Activated T-cell treated with anti-CD3 and anti-CD28 coated beads for 4 hours (primary cell): ENCODE measurements at regions not wholly inside any gene's neighbourhood (a gene's known extent, or its start where the extent isn't known, plus 50 kb on each side); places are given as distances from the start of the nearest gene placed in this dataset.
"Not testable (repeated sequence)": the region's sequence is repeated elsewhere in the genome, so short reads cannot be mapped to it uniquely, and the experiment has no call there.

Experiments used
- DNase-seq: peaks from one replicate; pipeline ENCODE4 v3.0.0-alpha.2; 2020

- DNase-seq = no peak
Observed at GRCh38 chr13:53411463-53411862, 382.9 kb downstream of the OLFM4 start.

GRCh38 chr13:53415135-53415534 lies 386.5 kb downstream of the OLFM4 start:
- DNase-seq = no peak

GRCh38 chr13:53417601-53418000 lies 389.0 kb downstream of the OLFM4 start:
- no peak for DNase-seq

GRCh38 chr13:53422415-53422814 lies 393.8 kb downstream of the OLFM4 start:
- no peak for DNase-seq

GRCh38 chr13:53436396-53436795 lies 407.8 kb downstream of the OLFM4 start:
- DNase-seq = no peak

- DNase-seq = no peak
Observed at GRCh38 chr13:53439439-53440225, 411.0 kb downstream of the OLFM4 start.

GRCh38 chr13:53442979-53443378 lies 414.4 kb downstream of the OLFM4 start:
- no peak for DNase-seq

GRCh38 chr13:53445686-53446085 lies 417.1 kb downstream of the OLFM4 start:
- no peak for DNase-seq

GRCh38 chr13:53447456-53447855 lies 418.8 kb downstream of the OLFM4 start:
- no peak for DNase-seq

- DNase-seq = no peak
Observed at GRCh38 chr13:53447863-53448262, 419.2 kb downstream of the OLFM4 start.

GRCh38 chr13:53452263-53452808 lies 423.7 kb downstream of the OLFM4 start:
- not testable (repeated sequence) for DNase-seq

- no peak for DNase-seq
Observed at GRCh38 chr13:53460796-53461195, 432.2 kb downstream of the OLFM4 start.

GRCh38 chr13:53463106-53463505 lies 434.5 kb downstream of the OLFM4 start:
- no peak for DNase-seq

GRCh38 chr13:53466576-53466975 lies 438.0 kb downstream of the OLFM4 start:
- DNase-seq = no peak

GRCh38 chr13:53473397-53473796 lies 444.8 kb downstream of the OLFM4 start:
- DNase-seq = no peak

GRCh38 chr13:53474878-53475277 lies 446.3 kb downstream of the OLFM4 start:
- DNase-seq = no peak

- DNase-seq = no peak
Observed at GRCh38 chr13:53490752-53491151, 462.1 kb downstream of the OLFM4 start.

- DNase-seq = no peak
Observed at GRCh38 chr13:53494406-53494805, 465.8 kb downstream of the OLFM4 start.

GRCh38 chr13:53499576-53500133 lies 471.0 kb downstream of the OLFM4 start:
- DNase-seq = no peak

GRCh38 chr13:53501387-53501786 lies 472.8 kb downstream of the OLFM4 start:
- DNase-seq = no peak

- DNase-seq = no peak
Observed at GRCh38 chr13:53507741-53508140, 479.1 kb downstream of the OLFM4 start.

GRCh38 chr13:53512635-53513034 lies 484.0 kb downstream of the OLFM4 start:
- DNase-seq = no peak

GRCh38 chr13:53513226-53513625 lies 484.6 kb downstream of the OLFM4 start:
- DNase-seq = no peak

- DNase-seq = no peak
Observed at GRCh38 chr13:53520132-53520531, 491.5 kb downstream of the OLFM4 start.

GRCh38 chr13:53522034-53522433 lies 493.4 kb downstream of the OLFM4 start:
- no peak for DNase-seq
